Breast epithelium (tissue), 3 donors: ENCODE measurements at regions not wholly inside any gene's neighbourhood (a gene's known extent, or its start where the extent isn't known, plus 50 kb on each side); places are given as distances from the start of the nearest gene placed in this dataset.

Experiments used
- POLR2A ChIP-seq: fragments of 450-650 bp; IDR thresholded peaks from one replicate; pipeline ENCODE4 v1.6.1; 2016; ENCODE audit warnings: antibody characterized with exemption, mild to moderate bottlenecking, moderate library complexity
- TF ChIP-seq, protein P1 (sequence below), 3 donors: fragments of 450-650 bp; IDR thresholded peaks; one replicate each; pipeline ENCODE4 v1.5.1; 2016 to 2017; ENCODE audit warnings: antibody characterized with exemption in 3 of 3, mild to moderate bottlenecking in 3 of 3, moderate library complexity in 3 of 3

DNA sequence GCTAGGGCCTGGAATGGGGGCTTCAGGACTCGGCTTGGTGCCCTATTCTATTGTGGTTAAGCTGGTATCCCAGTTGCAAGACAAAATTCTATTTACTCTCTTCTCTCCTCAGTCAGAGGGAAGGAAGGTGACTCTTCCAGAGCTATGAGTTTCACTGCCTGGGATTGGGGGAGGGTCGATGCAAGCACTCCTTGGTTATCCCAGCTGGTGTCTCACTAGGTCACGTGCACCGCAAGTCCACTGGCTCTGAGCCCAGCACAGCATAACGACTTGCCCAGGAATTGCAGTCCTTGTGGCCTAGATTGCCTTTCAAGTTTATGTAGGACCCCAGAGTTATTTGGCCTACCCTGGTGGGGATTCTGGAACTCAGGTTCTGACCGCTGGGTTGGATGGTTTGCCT is 958.8 kb downstream of the IGSF11 start:
- TF ChIP-seq, protein P1, sequence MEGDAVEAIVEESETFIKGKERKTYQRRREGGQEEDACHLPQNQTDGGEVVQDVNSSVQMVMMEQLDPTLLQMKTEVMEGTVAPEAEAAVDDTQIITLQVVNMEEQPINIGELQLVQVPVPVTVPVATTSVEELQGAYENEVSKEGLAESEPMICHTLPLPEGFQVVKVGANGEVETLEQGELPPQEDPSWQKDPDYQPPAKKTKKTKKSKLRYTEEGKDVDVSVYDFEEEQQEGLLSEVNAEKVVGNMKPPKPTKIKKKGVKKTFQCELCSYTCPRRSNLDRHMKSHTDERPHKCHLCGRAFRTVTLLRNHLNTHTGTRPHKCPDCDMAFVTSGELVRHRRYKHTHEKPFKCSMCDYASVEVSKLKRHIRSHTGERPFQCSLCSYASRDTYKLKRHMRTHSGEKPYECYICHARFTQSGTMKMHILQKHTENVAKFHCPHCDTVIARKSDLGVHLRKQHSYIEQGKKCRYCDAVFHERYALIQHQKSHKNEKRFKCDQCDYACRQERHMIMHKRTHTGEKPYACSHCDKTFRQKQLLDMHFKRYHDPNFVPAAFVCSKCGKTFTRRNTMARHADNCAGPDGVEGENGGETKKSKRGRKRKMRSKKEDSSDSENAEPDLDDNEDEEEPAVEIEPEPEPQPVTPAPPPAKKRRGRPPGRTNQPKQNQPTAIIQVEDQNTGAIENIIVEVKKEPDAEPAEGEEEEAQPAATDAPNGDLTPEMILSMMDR (IDR thresholded peaks at IDR 0.05): no peak
- TF ChIP-seq POLR2A: no peak
